ENCODE measurements at regions not wholly inside any gene's neighbourhood (a gene's known extent, or its start where the extent isn't known, plus 50 kb on each side); places are given as distances from the start of the nearest gene placed in this dataset.

DNA sequence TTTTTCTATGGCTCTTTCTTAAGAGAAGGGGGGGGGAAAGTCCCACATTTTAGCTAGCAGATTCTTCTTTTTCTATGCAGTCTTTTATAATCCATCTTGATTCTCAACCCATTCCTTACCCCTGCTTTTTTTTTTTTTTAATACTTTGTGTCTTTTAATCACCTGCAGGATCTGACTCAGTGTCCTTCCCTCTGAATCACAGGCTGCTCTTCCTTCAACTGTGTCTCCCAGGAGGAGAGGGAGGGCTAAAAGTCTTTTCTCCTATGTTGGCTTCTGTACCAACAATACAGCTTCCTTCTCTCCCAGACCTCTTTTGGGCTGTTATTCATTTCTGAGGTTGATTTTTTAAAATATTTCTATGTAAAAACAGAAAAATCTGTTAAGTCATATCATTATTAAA is 686.2 kb downstream of the ADGRL2 start:
- no peak for DNase-seq
- no peaks in the 10 kb centered on the region for H3K9me3 ChIP-seq
- intact Hi-C loops (cut with DNase I) = no loop called here
- no peak for TF ChIP-seq POLR2A (IDR thresholded peaks at IDR 0.05)
- TF ChIP-seq, protein P1, sequence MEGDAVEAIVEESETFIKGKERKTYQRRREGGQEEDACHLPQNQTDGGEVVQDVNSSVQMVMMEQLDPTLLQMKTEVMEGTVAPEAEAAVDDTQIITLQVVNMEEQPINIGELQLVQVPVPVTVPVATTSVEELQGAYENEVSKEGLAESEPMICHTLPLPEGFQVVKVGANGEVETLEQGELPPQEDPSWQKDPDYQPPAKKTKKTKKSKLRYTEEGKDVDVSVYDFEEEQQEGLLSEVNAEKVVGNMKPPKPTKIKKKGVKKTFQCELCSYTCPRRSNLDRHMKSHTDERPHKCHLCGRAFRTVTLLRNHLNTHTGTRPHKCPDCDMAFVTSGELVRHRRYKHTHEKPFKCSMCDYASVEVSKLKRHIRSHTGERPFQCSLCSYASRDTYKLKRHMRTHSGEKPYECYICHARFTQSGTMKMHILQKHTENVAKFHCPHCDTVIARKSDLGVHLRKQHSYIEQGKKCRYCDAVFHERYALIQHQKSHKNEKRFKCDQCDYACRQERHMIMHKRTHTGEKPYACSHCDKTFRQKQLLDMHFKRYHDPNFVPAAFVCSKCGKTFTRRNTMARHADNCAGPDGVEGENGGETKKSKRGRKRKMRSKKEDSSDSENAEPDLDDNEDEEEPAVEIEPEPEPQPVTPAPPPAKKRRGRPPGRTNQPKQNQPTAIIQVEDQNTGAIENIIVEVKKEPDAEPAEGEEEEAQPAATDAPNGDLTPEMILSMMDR (IDR thresholded peaks at IDR 0.05) = no peak
- no peak for TF ChIP-seq EP300 (IDR thresholded peaks at IDR 0.05)
- peaks cover 6% of the 10 kb centered on the region for H3K4me1 ChIP-seq (ENCODE audit: insufficient read depth)
- H3K4me3 ChIP-seq = no peak overlapping the region
- H3K27ac ChIP-seq = no peak overlapping the region
- H3K27me3 ChIP-seq = no peaks in the 10 kb centered on the region
- H3K36me3 ChIP-seq = no peaks in the 10 kb centered on the region

DNA sequence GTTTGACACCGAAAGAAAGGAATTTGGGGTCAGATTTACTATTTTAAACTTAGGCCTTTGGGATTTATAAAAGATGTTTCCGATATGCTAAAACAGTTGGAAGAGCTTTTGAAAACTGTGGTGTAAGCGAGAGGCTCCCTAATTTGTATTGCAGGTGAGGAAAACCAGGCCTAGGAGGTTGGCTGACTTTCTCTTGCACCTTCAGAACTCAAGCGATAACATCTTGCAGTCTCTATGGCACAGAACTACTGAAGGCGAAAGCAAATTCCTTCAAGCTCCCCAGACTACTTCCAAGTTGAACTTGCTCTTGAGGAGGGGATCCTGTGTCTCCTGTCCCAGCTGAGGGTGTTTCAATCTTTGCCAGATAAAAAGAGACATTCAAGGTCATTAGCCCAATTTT is 685.7 kb downstream of the ADGRL2 start:
- Histone ChIP-seq H3K27me3 (no peaks in the 10 kb centered on the region), H3K36me3 (no peaks in the 10 kb centered on the region), H3K27ac (no peak overlapping the region), H3K4me1 (ENCODE audit: insufficient read depth) (peaks cover 6% of the 10 kb centered on the region), H3K4me3 (no peak overlapping the region), H3K9me3 (no peaks in the 10 kb centered on the region)
- TF ChIP-seq EP300 (IDR thresholded peaks at IDR 0.05) (no peak), POLR2A (IDR thresholded peaks at IDR 0.05) (no peak)
- TF ChIP-seq, protein P1 (IDR thresholded peaks at IDR 0.05) = no peak
- intact Hi-C loops (cut with DNase I) = no loop called here
- DNase-seq = no peak
- WGBS, 3 donors = 77 to 87% (median 85%) methylated on average over 5 of the region's 5 CpGs

DNA sequence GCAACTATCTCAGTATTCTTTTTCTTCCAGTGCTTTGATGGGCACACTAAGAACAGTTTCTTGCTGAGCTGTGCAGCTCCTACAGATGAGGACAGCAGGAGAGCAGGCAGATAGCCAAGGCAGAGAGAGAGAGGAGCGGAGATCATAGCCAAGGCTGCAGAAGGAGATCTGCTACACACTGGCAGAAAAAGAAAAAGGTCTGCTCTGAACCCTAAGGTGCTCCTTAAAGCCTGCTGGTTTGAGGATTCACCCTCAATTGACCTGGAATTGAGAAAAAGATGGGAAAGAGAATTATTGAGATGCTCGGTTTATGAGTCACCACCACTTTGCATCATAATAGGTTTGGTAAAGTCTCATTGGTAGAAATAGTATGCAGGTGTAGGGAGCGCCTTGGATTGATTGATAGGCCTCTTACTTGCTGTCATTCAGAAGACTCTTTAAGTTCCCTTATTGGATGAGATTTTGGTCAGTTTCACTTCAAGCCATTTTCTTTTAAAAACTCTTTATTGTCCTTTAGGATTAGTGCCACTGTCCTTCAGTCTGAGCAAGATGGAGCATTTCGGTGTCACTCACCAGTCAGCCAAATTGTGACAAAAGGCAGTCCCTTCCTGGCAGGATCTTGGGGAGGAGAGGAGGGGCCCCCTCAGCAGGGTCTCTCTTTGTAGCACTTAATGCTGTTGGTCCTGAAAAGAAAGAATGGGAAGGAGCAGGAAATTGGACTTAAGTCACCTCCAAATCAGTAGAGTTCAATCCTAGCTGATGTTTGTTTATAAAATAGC is 685.0 kb downstream of the ADGRL2 start:
- Histone ChIP-seq H3K9me3 (no peaks in the 10 kb centered on the region), H3K27me3 (no peaks in the 10 kb centered on the region), H3K4me3 (no peak overlapping the region), H3K36me3 (no peaks in the 10 kb centered on the region), H3K4me1 (ENCODE audit: insufficient read depth) (peaks cover 3% of the 10 kb centered on the region), H3K27ac (no peak overlapping the region)
- peak; percentile 64 to 77 (median 75) for DNase-seq
- WGBS, 3 donors = 59 to 64% (median 59%) methylated on average over 4 of the region's 4 CpGs
- TF ChIP-seq EP300 (IDR thresholded peaks at IDR 0.05) (no peak), POLR2A (IDR thresholded peaks at IDR 0.05) (no peak)
- TF ChIP-seq, protein P1 (IDR thresholded peaks at IDR 0.05) = no peak
- intact Hi-C loops (cut with DNase I) = no loop called here

DNA sequence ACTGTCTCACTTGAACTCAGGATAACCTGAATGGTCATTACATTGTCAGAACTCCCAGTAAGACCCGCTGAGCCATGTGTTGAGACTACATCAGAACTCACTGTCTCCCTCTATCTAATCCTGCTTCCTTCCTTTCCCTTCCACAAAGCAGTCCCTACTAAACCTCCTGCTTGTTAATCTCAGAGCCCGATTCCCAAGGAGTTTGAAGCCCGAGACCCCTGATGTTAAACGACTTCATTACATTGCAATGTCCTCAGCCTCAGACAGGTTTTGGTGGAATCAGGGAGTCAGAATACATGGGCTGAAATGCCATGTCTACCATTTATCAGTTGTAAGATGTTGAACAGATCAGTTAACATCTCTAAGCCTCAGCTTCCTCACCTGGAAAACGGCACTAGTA is 682.4 kb downstream of the ADGRL2 start:
- H3K27ac ChIP-seq = no peak overlapping the region
- no peak overlapping the region for H3K4me3 ChIP-seq
- no peak for DNase-seq
- no peaks in the 10 kb centered on the region for H3K27me3 ChIP-seq
- no peaks in the 10 kb centered on the region for H3K9me3 ChIP-seq
- intact Hi-C loops (cut with DNase I) = no loop called here
- H3K4me1 ChIP-seq (ENCODE audit: insufficient read depth) = peaks cover 2% of the 10 kb centered on the region
- no peaks in the 10 kb centered on the region for H3K36me3 ChIP-seq
- TF ChIP-seq POLR2A (IDR thresholded peaks at IDR 0.05) (no peak), EP300 (IDR thresholded peaks at IDR 0.05) (no peak)
- TF ChIP-seq, protein P1 (IDR thresholded peaks at IDR 0.05) = no peak
- WGBS, 3 donors = 92 to 96% (median 95%) methylated on average over 5 of the region's 5 CpGs
